Fibroblast of mammary gland (primary cell): ENCODE measurements at regions not wholly inside any gene's neighbourhood (a gene's known extent, or its start where the extent isn't known, plus 50 kb on each side); places are given as distances from the start of the nearest gene placed in this dataset.

ENCODE experiments used
- DNase-seq: peaks from one replicate; pipeline ENCODE4 v3.0.0-alpha.2; 2010; ENCODE audit warnings: low read depth
- H3K4me3 ChIP-seq: 2 replicates; pipeline ENCODE4 v1.5.1; 2011; ENCODE audit warnings: low read depth, mild to moderate bottlenecking, low read length, moderate library complexity; ENCODE audit not compliant: control insufficient read depth
- TF ChIP-seq, protein P1 (sequence below): conservative IDR thresholded peaks from 2 replicates; pipeline ENCODE4 v1.5.1; 2011; ENCODE audit warnings: low read depth, low read length, inconsistent platforms; ENCODE audit not compliant: control insufficient read depth, insufficient read depth

DNA sequence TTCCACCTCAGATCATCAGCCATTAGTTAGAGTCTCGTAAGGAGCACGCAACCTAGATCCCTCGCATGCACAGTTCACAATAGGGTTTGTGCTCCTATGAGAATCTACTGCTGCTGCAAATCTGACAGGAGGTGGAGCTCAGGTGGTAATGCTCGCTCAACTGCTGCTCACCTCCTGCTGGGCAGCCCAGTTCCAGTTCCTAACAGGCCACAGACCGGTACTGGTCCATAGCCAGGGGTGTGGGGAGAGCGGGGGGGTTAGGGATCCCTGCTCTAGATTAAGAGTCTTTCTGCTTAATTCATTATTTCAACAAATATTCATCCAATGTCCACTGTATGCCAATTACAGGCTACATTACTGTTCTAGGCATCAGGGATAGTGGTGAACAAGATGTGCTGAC lies 170.4 kb upstream of the KBTBD8 start:
- no peak overlapping the region for H3K4me3 ChIP-seq
- TF ChIP-seq, protein P1, sequence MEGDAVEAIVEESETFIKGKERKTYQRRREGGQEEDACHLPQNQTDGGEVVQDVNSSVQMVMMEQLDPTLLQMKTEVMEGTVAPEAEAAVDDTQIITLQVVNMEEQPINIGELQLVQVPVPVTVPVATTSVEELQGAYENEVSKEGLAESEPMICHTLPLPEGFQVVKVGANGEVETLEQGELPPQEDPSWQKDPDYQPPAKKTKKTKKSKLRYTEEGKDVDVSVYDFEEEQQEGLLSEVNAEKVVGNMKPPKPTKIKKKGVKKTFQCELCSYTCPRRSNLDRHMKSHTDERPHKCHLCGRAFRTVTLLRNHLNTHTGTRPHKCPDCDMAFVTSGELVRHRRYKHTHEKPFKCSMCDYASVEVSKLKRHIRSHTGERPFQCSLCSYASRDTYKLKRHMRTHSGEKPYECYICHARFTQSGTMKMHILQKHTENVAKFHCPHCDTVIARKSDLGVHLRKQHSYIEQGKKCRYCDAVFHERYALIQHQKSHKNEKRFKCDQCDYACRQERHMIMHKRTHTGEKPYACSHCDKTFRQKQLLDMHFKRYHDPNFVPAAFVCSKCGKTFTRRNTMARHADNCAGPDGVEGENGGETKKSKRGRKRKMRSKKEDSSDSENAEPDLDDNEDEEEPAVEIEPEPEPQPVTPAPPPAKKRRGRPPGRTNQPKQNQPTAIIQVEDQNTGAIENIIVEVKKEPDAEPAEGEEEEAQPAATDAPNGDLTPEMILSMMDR = no peak
- no peak for DNase-seq

DNA sequence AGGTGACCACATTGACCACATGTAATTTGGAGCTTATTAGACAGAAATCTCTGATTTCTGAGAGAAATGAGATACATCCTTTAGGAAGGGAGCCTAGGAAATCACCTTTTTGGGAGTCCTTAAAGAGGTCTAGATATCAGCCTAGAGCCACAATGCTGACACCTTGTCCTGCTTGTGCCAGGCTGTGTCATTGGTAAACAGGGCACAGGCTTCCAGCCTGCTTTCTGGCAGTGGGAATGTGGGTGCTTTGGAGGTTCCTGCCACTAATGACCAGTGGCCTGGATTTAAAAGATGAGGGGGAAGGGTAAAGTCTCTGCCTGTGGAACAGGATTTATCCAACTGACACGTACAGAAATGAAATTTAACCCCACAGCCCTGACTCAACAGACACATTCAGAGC lies 169.8 kb upstream of the KBTBD8 start:
- no peak overlapping the region for H3K4me3 ChIP-seq
- DNase-seq = no peak
- TF ChIP-seq, protein P1 = no peak

DNA sequence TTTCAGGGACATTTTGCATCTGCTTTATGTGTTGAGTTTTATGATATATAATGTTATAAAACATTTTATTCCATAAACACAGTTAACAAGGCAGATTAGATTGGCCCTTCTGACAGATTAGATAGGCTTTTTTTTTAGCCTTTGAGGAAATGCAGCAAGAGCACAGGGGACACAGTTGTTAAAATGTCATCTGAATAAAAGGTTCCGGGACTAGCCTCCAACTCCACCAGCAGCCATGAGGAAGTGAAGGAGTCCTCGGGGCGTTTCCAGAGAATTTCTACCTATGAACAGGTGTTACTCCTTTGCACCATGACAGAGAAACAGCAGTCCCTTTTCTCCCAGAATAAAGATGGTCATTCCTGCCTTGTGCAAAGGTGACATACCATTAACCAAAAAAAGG lies 167.8 kb upstream of the KBTBD8 start:
- TF ChIP-seq, protein P1 = no peak
- H3K4me3 ChIP-seq = no peak overlapping the region
- DNase-seq = no peak

DNA sequence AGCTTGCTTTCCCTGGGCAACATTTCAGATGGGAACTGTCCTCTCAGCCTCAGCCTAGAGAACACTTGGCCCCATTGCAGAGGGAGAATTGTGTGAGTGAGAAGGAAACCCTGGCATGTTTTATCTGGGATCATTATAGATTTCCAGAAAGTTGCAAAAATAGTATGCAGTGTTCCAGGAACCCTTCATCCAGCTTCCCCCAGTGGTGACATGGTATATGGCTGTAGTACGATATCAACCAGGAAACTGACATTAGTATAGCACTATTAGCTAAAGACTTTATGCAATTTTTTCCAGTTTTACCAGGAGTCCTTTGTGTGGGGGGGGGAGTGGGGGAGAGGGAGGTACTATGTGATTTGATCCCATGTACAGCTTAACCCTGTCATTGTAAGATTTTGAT lies 166.2 kb upstream of the KBTBD8 start:
- H3K4me3 ChIP-seq = no peak overlapping the region
- TF ChIP-seq, protein P1 = no peak
- no peak for DNase-seq

DNA sequence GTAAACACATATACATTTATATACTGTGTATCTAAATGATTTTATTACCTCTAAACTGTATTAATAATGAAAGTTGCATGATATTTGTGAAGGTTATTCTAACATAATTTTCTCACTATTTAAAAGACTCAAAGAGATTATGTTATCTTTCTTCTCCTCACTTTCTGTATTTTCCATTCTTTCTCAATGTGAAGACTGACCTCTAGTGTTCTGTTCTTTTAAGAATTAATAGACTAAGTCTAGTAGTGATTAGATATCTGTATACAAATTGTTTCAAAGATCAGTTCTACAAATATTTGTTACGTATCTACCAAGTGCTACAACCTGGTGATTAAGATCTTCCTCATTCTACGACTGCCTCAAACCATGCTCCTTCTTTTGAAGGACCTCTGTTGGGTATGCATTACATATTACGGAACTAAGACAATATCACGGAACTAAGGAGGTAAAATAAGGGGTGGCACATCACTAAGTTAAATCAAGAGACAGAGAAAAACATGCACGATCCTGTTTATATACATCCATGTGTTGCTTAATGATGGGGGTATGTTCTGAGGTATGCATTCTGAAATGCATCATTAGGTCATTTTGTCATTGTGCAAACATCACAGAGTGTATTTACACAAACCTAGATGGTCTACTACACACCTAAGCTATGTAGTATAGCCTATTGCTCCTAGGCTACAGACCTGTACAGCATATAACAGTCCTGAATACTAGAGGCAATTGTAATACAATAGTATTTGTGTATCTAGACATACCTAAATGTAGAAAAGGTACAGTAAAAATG lies 161.5 kb upstream of the KBTBD8 start:
- peak; percentile 3 for DNase-seq
- no peak overlapping the region for H3K4me3 ChIP-seq
- TF ChIP-seq, protein P1 = no peak

DNA sequence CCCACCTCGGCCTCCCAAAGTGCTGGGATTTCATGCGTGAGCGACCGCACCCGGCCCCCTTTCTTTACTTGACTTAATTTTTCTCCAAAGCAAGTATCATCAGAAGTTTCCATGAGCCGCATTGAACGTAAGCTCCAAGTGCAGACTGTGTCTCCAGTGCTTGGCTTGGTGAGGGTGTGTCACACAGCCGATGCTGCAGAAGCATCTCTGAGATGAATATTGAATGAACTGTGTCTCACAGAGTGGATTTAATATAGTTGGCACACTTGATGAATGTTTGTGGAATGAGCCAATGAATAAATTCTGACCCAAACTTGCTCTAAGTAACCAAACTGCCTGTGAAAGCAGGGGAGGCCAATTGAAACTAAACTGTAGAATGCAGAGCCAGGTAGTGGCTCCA lies 159.4 kb upstream of the KBTBD8 start:
- DNase-seq = no peak
- TF ChIP-seq, protein P1 = no peak
- H3K4me3 ChIP-seq = no peak overlapping the region
